Left ventricle myocardium superior (tissue), 1 donor: ENCODE measurements at regions not wholly inside any gene's neighbourhood (a gene's known extent, or its start where the extent isn't known, plus 50 kb on each side); places are given as distances from the start of the nearest gene placed in this dataset.
A peak's percentile ranks its signal among the peaks of the same experiment; 100 is the strongest.
"Not testable (repeated sequence)": the region's sequence is repeated elsewhere in the genome, so short reads cannot be mapped to it uniquely, and the experiment has no call there.

Source experiments
- ATAC-seq: fragments of 200-7000 bp; cut with Tn5 transposase; one replicate; pipeline ENCODE4 v1.9.1; 2020; ENCODE audit warnings: mild to moderate bottlenecking, moderate library complexity
- DNase-seq: peaks from one replicate; pipeline ENCODE4 v3.0.0-alpha.2; 2020
- intact Hi-C: fragments of 100-400 bp; cut with micrococcal nuclease; formaldehyde crosslinking; loops from one replicate; pipeline ENCODE4 v1.11.0; 2022
- donor health status: DM: no; HTN: yes; CAD: no; lungs with severe emphysema.

DNA sequence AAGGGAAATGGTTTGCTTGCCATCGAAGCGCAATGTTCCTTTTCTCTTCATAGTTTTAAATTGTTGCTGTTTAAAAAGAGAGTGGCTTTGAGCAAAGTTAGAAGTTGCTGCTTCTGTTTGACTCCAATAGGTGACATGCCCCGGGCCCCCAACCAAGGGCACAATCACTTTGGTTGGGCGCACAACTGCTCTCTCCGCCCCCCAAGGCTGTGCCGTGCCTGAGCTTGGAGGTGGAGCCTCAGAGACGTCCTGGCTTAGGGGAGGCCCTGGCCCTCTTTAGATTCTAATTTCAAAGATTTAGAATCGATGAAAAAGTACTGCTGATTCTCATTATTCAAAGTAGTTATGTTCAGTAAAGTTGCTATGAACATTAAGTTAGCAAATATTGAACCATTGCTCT lies 725.9 kb downstream of the COL12A1 start:
- DNase-seq, result no peak
- no peak for ATAC-seq
- intact Hi-C loops, result no loop called here

GRCh38 chr6:74479420-74479819 lies 726.4 kb downstream of the COL12A1 start:
- DNase-seq (no peak), ATAC-seq (no peak)
- intact Hi-C loops, result no loop called here

DNA sequence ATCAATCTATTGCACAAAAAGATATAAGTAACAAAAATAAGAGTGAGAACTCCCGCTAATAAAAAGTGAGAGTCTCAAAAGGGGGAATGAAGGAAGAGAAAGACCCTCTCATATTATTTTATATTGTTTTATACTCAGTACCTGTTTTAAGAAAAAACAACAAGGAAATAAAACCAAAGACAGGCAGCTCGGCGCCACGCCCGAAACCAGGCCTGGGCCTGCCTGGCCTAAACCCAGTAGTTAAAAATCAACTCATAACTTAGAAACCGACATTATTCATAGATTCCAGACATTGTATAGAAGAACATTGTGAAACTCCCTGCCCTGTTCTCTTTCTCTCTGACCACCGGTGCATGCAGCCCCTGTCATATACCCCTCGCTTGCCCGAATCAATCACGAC lies 731.8 kb downstream of the COL12A1 start:
- ATAC-seq, DNase-seq, intact Hi-C loops: not testable (repeated sequence)

- intact Hi-C loops, ATAC-seq, DNase-seq: not testable (repeated sequence)
Observed at GRCh38 chr6:74468552-74468951, 737.3 kb downstream of the COL12A1 start.

DNA sequence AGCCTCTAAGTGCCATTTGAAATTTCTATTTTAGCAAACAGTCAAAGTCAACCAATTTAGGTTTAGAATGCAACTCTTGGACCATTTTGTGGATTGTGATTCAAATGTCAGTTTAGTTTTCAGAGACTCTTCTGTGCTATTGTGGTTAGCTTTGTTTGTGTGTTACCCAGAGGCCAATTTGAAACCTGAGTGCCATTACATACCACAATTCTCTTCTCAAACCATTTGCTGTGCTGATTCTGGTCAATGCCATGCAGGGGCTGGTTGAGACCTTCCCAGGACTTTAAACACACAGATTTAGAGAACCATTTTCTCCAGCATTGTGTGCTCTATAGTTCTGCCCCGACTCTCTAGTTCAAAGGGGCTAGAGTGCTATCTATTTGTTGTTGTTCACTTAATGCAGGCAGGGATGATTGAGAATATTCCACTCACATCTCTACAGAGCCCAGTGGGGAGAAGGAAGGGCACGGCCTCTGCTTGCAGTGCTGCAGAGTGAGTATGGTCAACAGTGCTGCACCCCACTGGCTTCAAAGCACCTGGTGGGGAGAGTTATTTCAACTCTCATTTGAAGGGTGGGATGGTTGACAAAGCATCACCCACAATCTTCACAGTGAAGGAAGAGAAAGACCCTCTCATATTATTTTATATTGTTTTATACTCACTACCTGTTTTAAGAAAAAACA lies 738.2 kb downstream of the COL12A1 start:
- ATAC-seq, result no peak
- intact Hi-C loops, result no loop called here
- DNase-seq, result no peak

GRCh38 chr6:74466572-74466971 lies 739.3 kb downstream of the COL12A1 start:
- ATAC-seq, result no peak
- no peak for DNase-seq
- intact Hi-C loops, result no loop called here

DNA sequence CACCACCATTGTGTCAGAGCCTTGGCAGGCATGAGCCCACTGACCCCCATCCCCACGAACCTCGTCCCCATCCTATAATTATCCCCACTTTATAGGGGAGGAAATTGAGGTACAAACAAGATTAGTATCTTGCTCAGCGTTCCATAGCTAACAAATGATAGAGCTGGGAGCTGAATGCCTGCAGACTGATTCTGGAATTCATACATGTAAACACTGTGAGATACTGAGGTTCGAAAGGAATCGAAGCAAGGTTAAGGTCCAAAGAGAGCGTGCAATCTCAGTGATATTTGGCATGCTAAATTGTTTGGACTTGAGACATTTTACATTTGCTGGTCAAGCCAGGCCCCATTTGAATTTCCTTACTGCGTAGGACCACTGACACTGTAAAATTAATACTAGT lies 746.6 kb downstream of the COL12A1 start:
- no peak for ATAC-seq
- no peak for DNase-seq
- intact Hi-C loops, result no loop called here

- ATAC-seq (no peak), DNase-seq (no peak)
- intact Hi-C loops, result no loop called here
Observed at GRCh38 chr6:74458536-74458935, 747.3 kb downstream of the COL12A1 start.

DNA sequence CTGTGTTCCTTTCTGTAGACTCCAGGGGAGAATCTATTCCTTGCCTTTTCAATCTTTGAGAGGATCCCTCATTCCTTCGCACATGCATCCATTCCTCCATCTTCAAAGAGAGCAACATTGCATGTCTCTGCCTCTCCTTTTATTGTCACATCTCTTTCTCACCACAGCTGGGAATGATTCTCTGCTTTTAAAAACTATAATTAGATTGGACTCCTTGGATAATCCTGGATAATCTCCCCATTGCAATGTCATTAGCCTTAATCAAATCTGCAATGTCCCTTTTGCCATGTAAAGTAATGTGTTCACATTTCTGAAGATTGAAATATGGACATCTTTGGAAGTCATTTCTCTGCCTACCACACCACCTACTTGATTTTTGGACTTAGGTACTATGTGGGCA lies 750.1 kb downstream of the COL12A1 start:
- no peak for ATAC-seq
- no peak for DNase-seq
- intact Hi-C loops, result no loop called here

DNA sequence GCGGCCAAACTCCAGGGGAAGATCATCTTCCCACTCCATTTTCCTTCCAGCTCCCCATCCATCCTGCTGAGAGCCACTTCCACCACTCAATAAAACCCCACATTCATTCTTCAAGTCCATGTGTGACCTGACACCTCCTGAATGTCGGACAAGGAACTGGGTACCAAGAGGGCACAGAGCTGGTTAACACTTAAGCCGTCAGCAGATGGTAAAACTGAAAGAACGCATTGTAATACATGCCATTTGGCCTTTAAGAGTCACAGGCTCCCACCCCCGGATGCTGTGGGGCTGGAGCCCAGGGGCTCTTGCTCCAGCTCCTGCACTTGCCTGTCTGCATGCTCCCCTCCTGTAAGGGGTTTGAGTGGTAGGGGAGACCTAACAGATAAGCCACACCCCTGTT lies 753.9 kb downstream of the COL12A1 start:
- DNase-seq, result no peak
- ATAC-seq, result no peak
- intact Hi-C loops, result no loop called here

DNA sequence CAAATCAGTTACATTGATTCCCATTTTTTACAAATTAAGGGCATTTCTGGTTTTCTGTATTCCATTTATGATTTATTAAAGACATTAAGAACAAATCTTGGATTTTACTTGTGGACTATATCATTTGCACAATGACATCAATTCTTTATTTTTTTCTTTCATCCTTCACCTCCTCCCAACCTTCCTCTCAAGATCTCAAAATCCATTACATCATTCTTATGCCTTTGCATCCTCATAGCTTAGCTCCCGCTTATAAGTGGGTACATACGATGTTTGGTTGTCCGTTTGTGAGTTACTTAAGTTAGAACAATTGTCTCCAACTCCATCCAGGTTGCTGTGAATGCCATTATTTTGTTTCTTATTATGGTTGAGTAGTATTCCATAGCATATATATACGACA lies 752.8 kb downstream of the CD109 start:
- ATAC-seq (no peak), DNase-seq (no peak)
- intact Hi-C loops, result no loop called here

DNA sequence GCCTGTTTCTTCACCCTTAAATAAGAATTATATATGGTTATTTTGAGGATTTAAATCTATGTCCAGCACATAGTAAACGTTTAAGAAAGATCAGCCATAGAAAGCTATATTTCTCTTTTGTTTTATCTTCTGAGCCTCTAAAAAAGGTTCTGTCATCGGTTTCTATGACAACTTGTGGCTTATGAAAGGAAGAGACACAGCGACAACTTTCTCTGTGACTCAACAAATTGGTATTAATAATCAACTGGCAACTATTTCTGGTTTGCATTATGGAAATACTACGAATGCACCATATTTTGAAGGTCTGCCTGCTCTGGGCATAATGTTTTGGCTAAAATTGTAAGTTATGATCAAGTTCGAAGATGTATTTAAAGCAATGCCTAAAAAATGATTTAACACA lies 751.0 kb downstream of the CD109 start:
- intact Hi-C loops, result no loop called here
- DNase-seq (no peak), ATAC-seq (no peak)

DNA sequence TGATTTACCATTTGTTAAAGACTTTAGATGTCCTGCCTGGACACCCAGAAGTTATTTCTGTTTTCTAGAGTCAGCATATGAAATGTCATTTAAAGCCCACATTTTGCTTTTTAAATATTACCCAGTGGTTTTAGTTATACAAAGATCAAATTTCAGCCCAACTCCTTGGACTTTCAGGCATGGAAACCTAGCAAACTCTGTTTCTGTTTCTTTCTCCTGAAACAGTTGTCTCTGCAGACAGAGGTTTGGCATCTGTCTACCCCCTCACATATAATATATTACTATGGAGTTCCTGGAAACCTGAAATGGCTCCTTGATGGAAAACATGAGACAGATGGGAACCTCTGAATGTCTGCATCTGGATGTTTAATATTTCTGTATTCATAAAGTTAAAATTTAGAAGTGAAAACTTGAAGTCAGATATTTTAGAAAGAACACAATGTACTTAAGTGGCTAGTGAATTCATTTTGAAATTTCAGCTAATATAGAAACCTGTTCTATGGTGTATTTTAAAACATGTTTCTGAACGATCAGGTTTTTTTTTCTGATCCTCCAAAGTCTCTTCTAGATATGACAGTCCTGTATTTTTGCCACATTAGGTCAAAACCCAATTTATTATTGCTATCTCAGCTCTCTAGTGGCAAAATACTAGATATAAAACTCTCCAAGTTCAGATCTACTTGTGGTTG lies 743.3 kb downstream of the CD109 start:
- ATAC-seq (no peak), DNase-seq (no peak)
- intact Hi-C loops, result no loop called here

DNA sequence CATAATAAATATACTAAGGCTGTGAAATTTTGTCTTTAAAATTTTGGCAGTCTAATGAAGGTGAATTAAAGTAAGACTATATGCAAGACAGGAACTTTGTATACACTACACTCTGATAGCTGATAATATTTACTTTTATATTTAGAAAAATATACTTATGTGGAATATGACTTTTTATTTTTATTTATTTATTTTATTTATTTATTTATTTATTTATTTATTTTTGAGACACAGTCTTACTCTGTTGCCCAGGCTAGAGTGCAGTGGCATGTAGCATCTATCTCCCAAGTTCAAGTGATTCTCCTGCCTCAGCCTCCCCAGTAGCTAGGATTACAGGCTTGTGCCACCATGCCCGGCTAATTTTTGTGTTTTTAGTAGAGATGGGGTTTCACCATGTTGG lies 742.4 kb downstream of the CD109 start:
- DNase-seq, intact Hi-C loops, ATAC-seq: not testable (repeated sequence)

DNA sequence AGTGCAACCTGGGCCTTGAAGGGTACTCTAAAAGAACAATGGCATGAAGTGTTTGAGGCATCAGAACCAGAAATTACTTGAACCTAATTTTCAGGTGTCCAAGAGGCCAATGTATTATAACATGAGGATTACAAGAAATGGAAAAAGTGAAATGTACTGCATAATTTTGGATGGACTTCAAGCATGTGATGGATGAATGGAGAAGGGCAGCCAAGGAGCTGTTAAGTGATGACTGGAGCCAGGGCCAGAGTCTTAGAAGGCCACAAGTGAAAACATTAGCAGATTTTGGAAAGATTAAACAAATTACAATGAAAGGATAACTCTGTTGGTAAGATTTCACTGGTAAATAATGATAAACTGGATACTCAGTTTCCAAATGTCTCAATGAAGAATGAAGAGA lies 738.2 kb downstream of the CD109 start:
- ATAC-seq (no peak), DNase-seq (no peak)
- intact Hi-C loops, result no loop called here

- no peak for DNase-seq
- intact Hi-C loops, result no loop called here
- ATAC-seq, result no peak
Observed at GRCh38 chr6:74431873-74432580, 736.0 kb downstream of the CD109 start.

- DNase-seq (no peak), ATAC-seq (no peak)
- intact Hi-C loops, result no loop called here
Observed at GRCh38 chr6:74420221-74420620, 724.2 kb downstream of the CD109 start.

- DNase-seq (no peak), ATAC-seq (no peak)
- intact Hi-C loops, result no loop called here
Observed at GRCh38 chr6:74415056-74415455, 719.1 kb downstream of the CD109 start.

DNA sequence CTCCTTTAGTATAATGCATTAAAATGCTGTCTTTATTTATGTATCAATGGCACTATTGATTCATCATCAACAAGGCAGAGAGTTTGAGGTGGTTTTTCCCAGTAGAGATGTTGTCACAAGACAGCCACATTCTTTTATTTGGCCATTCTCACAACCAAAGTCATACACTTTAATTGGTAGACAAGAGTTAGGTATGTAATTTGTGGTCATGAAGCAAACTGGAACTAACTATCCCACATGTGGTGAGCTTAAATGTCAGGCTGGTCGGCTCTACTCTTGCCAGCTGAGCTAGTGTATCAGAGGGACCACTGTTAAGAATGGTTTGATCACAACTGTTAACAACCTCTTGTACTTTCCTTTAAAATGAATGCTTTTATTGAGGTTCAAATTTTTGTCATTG lies 714.6 kb downstream of the CD109 start:
- intact Hi-C loops, result no loop called here
- DNase-seq (no peak), ATAC-seq (no peak)

GRCh38 chr6:74409447-74409846 lies 713.4 kb downstream of the CD109 start:
- intact Hi-C loops, result no loop called here
- ATAC-seq, result peak; percentile 49

DNA sequence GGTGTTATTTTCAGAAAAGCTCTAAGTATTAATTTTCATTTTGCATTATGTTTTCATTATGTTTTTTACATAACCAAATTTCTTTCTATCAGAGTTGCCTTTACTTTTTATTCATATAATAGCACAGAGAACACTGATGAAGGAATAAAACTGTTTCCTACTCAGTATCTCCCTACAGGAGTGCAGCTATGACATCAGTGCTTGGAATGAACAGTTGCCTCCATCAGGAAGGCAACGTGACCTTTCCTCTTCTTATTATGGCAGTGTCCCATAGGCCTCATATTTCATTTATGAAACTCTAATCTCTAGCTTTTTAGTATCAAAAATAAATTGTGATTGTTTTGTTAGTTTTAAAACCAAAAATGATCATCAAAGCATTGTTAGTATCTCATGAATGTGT lies 712.8 kb downstream of the CD109 start:
- intact Hi-C loops, result no loop called here
- DNase-seq (no peak), ATAC-seq (no peak)

More at GRCh38 chr6:74409447-74409846, 713.4 kb downstream of the CD109 start:
- no peak for DNase-seq
